ENCODE measurements at regions not wholly inside any gene's neighbourhood (a gene's known extent, or its start where the extent isn't known, plus 50 kb on each side); places are given as distances from the start of the nearest gene placed in this dataset.

DNA sequence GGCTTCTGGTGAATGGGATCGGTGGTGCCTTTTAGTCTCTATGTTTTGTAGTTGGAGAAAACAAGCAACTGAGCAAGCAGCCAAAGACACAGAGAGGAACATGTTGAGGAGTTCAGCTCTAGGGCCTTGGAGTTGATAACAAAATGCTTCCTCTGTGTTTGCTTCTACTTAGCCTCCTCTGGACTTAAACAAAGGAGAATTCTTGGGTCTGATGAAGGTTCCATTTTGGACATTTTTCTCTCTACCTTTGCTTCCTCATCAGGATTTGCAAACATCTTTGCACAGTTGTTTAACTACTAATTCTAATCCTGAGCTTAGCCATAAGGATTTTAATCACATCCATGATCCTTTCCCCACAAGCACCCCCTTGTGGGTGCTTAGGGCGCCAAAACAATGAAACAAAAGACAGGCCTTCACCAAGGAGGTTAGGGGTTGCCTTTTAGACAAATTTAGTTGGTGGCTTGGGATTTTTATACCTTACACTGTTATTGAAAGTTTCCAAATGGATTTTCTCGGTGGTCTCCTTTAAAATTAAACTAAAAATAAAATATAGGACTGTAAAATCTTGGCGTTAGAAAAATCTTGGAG lies 148.5 kb upstream of the SATB2 start:
- Histone ChIP-seq H3K27me3 (ENCODE audit: control insufficient read depth, insufficient read depth, low read length) (peaks cover 2% of the 10 kb centered on the region), H3K36me3 (ENCODE audit: control insufficient read depth, insufficient read depth, low read length) (no peaks in the 10 kb centered on the region), H3K4me3 (ENCODE audit: low read depth, low read length) (no peak overlapping the region)
- no peak for FAIRE-seq
- TF ChIP-seq, protein P1, sequence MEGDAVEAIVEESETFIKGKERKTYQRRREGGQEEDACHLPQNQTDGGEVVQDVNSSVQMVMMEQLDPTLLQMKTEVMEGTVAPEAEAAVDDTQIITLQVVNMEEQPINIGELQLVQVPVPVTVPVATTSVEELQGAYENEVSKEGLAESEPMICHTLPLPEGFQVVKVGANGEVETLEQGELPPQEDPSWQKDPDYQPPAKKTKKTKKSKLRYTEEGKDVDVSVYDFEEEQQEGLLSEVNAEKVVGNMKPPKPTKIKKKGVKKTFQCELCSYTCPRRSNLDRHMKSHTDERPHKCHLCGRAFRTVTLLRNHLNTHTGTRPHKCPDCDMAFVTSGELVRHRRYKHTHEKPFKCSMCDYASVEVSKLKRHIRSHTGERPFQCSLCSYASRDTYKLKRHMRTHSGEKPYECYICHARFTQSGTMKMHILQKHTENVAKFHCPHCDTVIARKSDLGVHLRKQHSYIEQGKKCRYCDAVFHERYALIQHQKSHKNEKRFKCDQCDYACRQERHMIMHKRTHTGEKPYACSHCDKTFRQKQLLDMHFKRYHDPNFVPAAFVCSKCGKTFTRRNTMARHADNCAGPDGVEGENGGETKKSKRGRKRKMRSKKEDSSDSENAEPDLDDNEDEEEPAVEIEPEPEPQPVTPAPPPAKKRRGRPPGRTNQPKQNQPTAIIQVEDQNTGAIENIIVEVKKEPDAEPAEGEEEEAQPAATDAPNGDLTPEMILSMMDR (IDR thresholded peaks at IDR 0.05; ENCODE audit: insufficient read depth, low read length, severe bottlenecking) = peak; percentile 2
- DNase-seq (ENCODE audit: low read depth) = no peak

DNA sequence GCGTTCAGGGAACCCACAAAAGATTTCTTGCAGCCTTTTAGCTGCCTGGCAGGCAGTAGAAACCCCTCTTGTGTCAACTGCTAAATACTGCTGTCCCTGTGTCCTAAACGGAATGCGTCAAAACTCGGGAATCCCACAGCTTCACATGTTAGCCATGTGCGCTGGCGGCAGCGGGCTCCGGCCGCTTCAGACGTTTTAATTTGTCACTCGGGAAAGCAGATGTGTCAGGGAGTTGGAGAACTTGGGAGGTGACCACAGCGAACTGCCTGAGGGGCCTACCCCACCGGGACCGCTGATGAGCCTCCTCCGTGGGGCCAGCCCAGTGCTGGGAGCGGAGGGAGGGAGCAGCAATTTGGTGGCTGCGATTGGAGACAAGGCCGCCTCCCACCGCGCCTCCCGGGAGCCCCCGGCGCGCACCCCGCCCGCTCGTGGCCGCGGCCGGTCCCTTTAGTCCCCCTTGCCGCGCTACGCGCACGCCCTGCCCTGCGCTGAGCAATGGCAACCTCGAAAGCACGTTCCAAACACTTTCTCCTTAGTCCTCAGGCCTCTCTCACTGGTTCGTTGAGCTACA lies 146.1 kb upstream of the SATB2 start:
- no peaks in the 10 kb centered on the region for H3K36me3 ChIP-seq (ENCODE audit: control insufficient read depth, insufficient read depth, low read length)
- FAIRE-seq (no peak), DNase-seq (ENCODE audit: low read depth) (no peak)
- H3K27me3 ChIP-seq (ENCODE audit: control insufficient read depth, insufficient read depth, low read length) = peaks cover 2% of the 10 kb centered on the region
- TF ChIP-seq, protein P1 (IDR thresholded peaks at IDR 0.05; ENCODE audit: insufficient read depth, low read length, severe bottlenecking) = no peak
- H3K4me3 ChIP-seq (ENCODE audit: low read depth, low read length) = no peak overlapping the region

DNA sequence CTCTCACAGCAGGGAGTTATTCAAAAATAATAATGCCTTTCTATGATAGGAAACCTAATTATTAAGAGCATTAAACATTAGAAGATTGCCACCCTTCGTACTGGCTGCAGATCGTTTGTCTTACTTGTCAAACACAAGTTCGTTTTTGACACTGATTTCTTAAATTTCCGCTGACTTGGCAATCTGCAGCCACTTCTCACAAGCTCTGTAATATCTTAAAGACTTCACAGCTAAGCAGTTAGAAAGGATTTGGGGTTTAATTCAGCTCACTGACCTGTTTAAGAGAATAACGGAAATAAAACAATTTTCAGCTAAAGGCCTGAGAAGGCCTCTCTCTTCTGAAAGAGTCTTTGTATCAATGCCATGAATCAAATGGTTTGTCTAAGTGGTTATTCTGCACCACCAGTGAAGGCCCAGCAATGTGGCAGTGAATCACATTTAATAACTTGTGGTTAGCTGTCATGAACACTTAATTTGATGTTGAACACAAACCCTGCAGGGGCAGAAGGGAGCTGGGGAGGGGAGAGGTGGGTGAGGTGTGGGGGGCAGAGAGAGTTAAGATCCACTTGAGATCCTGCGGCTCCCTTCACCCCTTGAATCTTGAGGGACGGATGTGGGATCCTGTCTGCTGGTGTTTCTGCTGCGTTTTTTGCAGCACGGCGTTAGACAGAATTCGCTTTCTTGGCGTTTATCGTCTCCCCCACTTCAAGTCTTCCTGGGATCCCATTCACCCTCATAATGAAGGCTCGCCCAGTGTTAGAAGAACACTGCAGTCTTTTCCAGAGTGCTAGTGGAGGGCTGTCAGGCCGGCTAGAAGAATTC lies 145.4 kb upstream of the SATB2 start:
- H3K36me3 ChIP-seq (ENCODE audit: control insufficient read depth, insufficient read depth, low read length) = no peaks in the 10 kb centered on the region
- H3K27me3 ChIP-seq (ENCODE audit: control insufficient read depth, insufficient read depth, low read length) = peaks cover 2% of the 10 kb centered on the region
- DNase-seq (ENCODE audit: low read depth) (no peak), FAIRE-seq (no peak)
- no peak overlapping the region for H3K4me3 ChIP-seq (ENCODE audit: low read depth, low read length)
- TF ChIP-seq, protein P1 (IDR thresholded peaks at IDR 0.05; ENCODE audit: insufficient read depth, low read length, severe bottlenecking) = no peak

DNA sequence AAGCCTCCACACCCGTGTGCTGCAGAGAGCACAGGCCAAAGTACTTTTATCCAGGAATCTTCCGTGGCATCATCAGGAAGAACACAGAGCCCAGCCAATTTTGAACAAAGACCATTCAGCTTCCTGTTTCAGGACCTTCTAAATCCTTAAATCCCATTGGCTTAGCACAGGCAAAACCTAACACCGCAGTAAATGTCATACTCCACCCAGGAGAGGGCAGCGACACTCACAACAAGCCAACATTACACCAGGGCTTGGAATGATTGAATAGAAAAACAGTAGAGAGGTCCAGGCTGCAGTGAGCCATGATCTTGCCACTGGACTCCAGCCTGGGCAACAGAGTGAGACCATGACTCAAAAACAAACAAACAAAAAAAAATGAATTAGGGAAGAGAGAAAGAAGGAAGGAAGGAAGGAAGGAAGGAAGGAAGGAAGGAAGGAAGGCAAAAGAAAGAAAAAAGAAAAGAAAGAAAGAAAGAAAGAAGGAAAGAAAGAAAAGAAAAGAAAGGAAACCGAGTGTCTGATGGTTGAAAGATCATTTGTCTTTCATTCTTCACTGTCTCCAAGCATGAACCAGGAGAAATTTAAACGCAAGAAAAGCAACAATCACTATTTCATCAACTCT lies 144.6 kb upstream of the SATB2 start:
- Histone ChIP-seq H3K27me3 (ENCODE audit: control insufficient read depth, insufficient read depth, low read length) (peaks cover 2% of the 10 kb centered on the region), H3K4me3 (ENCODE audit: low read depth, low read length) (no peak overlapping the region), H3K36me3 (ENCODE audit: control insufficient read depth, insufficient read depth, low read length) (no peaks in the 10 kb centered on the region)
- DNase-seq (ENCODE audit: low read depth) (peak; percentile 2), FAIRE-seq (no peak)
- TF ChIP-seq, protein P1 (IDR thresholded peaks at IDR 0.05; ENCODE audit: insufficient read depth, low read length, severe bottlenecking) = no peak

DNA sequence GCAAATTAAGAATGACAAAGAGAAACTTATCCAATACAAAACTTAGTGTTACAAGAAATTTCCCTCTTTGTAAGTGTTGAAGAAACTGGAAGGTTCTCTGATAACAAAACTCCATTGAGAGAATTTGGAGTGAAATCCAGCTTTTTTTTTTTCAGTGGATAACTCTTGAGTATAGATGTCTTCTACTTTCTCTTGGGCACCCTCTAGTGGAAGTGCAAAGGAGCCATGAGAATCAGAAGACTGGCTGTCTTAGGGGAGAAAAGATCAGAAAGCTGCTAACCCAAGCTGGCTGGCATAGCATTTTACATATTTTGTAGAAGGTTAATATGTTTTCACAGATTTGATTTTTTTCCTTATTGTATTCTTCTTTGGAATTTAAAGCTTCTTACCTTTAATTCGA lies 138.8 kb upstream of the SATB2 start:
- no peak for FAIRE-seq
- peak; percentile 29 for DNase-seq (ENCODE audit: low read depth)
- Histone ChIP-seq H3K4me3 (ENCODE audit: low read depth, low read length) (no peak overlapping the region), H3K27me3 (ENCODE audit: control insufficient read depth, insufficient read depth, low read length) (no peaks in the 10 kb centered on the region), H3K36me3 (ENCODE audit: control insufficient read depth, insufficient read depth, low read length) (no peaks in the 10 kb centered on the region)
- TF ChIP-seq, protein P1 (IDR thresholded peaks at IDR 0.05; ENCODE audit: insufficient read depth, low read length, severe bottlenecking) = peak; percentile 59

Measured in bronchial epithelial cell (primary cell).